ENCODE measurements at regions not wholly inside any gene's neighbourhood (a gene's known extent, or its start where the extent isn't known, plus 50 kb on each side); places are given as distances from the start of the nearest gene placed in this dataset.

DNA sequence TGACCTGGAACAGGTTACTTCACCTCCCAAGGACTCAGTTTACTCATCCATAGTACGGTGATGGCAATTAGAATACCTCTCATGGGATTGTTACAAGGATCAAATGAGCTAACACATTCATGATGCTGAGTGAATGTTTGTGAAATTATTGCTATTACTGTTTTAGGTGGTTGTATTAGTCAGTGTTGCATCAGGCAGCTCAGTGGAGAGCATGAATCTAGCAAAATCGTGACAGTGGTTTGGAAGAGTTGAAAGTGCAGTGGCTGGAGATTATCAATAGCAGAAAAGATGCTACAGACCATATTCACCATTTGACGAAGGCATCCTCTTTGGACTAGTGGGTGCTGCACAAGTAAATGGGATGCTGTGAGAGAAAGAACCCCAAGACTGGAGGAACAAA lies 50.4 kb upstream of the CTNNBL1 start:
- no peak for DNase-seq (ENCODE audit: low read depth in 2 of 2)

DNA sequence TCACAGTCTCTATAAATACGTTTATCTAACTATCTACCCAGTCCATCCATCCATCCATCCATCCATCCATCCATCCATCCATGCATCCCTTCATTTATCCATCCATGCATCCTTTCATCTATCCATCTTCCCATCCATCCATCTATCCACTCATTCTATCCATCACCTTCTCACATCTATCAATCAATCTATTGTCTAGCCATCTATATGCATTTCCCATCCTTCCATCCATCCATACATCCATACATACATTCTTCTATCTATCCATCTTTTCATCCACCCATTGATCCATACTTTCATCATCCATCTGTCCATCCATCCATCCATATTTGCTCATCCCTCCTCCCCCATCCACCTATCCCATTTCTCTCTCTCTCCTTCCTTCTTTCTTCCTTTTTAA lies 51.6 kb upstream of the CTNNBL1 start:
- no peak for DNase-seq (ENCODE audit: low read depth in 2 of 2)

DNA sequence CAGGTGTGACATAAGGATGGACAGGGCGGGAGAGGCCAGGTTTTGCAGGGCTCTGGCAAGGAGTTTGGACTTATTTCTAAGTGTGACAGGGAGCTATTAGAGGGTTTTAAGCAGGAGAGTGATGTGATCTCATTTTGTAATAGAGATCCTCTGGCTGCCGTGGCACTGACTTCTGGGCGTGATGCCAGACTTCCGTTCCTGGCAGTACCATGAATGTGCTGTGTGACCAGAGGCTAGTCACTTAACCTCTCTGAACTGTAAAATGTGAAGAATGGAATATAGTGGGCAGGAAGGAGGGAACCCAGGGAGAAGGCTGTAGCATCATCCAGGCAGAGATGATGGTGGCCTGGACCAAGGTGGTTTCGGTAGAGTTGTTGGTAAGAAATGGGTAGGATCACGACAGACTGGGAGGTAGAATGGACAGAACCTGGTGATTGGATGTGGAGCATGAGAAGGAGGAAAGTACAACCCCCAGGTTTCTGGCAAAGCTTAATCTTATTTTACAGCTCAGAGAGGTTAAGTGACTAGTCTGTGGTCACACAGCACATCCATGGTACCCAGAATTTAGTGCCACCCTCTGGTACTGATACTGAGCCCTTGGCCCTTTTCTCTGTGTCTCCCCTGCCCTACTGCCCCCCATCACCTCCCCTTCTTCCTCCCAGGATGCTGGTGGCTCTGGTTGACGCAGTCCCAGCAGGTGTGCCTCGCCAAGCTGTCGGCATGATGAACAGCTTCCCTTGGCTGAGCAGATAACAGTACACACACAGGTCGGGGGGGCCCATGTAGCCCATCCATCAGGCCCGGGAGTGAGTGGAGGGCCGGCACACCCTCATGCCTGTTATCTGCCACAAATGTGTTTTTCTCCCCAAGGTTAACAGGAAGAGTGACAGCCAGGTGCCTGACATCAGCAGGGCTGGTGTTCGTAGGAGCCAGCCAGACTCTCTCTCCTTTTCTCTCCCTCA lies 52.9 kb upstream of the CTNNBL1 start:
- DNase-seq (ENCODE audit: low read depth in 2 of 2), result no peak

DNA sequence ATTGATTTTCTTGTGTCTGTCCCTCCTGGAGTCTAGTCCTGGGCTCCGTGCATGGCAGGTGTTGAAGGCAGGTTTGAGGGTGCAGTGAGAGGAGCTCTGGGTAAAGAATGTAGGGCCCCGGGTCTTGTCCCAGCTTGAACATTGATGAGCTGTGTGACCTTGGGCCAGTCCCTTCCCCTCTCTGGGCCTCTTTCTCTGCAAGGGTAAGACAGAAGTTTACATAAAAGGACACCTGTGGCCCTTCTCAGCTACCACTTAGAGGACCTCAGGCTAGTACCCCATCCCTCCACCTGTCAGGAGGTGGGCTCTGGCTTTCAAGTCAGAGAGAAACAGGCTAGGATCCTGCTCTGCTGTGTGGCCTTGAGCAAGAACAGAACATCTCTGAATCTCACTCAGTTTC lies 55.3 kb upstream of the CTNNBL1 start:
- DNase-seq (ENCODE audit: low read depth in 2 of 2), result no peak

DNA sequence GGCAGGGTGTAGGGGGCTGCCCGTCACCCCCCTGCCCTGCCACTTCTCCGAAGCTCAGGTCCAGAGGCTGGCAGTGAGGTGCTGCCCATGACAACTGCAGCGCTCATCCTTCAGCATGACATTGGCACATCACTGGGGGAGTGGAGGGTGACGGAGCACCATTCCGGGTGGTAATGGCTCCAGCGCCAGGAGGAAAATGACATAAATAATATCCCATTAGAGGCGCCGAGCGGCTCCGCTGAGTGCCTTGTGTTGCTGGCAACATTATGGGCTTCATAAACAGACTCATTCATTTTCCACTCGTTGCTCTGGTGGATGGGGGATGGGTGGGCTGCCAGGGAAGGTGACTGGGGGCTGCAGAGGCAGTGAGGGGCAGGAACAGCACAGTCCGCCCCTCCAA lies 56.9 kb upstream of the CTNNBL1 start:
- DNase-seq (ENCODE audit: low read depth in 2 of 2), result no peak

DNA sequence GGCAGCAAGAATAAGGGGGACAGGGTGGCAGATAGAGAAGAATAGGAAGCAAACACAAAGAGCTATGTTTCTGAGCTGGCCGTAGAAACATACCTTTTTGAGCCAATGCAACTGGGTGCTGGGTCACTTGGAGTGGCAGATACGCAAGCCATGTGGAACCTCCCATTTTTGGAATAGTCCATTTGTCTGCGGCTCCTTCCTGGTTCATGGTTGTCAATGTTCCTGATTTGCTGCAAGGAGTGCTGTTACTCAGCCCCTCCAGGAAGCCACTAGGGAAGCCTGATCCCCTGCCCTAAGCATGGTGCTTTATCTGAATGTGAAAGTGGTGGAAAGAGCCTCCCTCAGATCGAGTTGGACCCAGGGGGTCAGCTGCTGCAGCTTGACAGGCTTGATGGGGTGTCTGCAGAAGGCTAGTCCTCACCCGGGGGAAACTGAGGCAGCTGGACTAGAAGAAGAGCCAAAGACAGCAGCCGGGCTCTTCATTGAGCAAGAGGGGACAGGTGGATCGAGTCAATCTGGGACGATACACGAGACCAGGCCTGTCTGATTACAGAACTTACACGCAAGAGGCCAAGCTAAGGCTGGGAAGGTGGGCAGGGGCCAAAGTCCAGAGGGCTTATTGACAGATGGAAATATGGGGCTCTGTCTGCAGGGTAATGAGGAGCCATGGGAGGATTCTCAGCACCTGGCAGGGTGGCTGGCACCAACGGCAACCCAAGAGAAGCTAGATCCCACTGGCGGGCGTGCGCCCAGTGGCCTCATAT lies 57.4 kb upstream of the CTNNBL1 start:
- DNase-seq (ENCODE audit: low read depth in 2 of 2), result no peak

DNA sequence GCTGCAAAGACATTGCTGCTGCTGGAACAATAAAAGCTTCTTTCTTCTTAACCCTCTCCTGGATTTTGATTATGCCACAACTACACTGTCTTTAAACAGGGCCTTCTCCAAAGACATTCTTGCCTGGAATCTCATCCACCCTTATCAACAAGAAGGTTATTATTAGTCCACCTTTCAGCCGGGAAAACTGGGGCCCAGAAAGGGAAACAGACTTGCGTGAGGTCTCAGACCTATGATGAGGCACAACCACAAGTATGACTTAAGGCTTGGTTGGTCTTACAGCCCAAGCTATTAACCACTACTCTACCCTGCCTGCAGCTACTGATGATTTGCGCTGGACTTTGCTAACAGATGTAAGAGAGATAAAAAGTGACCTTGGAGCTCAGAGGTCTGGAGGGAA lies 62.8 kb upstream of the CTNNBL1 start:
- DNase-seq (ENCODE audit: low read depth in 2 of 2), result no peak

DNA sequence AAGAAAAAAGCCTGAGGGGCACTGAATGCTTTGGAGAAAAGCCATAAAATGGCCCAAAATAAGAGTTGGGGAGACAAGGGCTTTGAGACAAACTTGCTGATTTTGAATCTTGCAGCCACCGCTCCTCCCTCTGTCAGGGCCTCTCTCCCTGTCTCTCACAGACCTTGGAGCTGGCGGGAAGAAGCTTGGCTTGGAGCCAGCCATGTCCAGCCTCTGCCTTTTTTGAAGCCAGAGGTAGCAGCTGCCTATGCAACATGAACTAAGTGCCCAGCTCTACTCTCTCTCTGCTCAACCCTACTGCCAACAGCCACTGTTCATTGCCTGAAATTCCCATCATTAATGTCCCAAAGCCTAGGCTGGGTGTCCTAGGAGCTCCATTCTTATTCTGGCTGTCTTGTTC lies 63.7 kb upstream of the CTNNBL1 start:
- no peak for DNase-seq (ENCODE audit: low read depth in 2 of 2)

DNA sequence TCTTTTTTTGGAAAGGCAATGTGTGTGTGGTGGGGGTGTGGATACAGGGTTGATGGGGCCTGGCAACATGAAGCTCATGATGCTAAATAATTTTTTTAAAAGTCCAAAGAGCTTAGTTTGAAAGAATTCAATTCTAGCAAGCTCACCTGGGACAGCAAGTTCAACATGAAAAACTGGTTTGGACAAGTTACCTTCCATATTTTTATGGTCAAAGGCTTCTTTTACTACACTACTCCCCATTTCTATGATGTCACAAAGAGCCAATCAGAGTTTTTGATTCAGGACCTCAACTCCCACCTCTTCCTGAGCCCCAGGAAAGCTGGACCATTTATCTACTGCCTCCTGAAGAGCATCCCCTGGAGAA lies 66.1 kb upstream of the CTNNBL1 start:
- DNase-seq (ENCODE audit: low read depth in 2 of 2), result no peak

DNA sequence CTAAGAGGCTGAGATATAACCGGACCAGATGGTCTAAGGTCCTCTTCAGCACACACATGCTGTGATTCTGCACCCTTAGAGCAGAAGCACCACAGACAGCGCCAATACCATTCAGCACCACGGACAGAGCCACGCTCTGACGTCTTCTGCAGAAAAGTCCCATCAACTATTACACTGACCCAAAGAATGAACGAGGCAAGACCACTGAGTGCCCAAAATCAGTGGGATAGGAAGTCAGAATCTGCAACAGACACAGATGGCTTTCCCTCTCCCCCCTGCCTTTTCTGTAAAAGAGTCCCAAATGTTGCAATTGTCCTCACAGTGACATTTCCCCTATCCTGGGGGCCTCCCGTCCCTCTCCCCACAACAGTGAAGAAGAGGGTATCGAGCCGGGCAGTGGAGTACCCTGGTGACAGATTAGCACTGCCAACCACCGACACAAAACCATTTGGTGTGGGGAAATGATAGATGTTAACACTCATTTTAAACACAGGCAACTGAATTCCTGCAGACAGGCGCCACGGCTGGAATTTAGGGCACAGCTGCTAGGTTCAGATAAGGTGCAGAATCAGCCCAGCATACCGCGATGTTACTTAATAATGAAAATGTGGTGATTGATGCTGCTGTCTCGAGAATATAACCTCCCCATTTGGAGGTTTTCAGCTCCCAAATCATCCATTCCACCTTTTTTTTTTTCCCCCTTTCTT lies 66.6 kb upstream of the CTNNBL1 start:
- peak; percentile 7 to 8 for DNase-seq (ENCODE audit: low read depth in 2 of 2)

DNA sequence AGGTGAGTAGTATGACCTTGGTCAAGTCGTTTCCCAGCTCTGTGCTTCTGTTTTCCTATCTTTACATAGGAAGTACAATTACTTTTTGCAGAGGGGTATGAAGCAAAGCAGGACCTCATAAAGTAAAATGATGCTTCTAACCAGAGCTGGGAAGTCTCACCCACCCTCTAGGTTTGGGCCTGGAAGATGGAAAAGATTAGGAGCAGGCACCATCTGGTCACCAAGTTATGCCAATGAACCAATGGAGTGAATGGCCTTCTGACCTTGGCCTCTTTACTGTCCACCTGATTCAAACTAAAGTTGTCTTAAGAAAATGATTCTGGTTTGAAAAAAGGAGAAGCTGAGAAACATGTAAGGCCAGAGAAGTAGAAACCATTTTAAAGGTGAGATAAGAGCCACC lies 68.9 kb upstream of the CTNNBL1 start:
- DNase-seq (ENCODE audit: low read depth in 2 of 2), result no peak

DNA sequence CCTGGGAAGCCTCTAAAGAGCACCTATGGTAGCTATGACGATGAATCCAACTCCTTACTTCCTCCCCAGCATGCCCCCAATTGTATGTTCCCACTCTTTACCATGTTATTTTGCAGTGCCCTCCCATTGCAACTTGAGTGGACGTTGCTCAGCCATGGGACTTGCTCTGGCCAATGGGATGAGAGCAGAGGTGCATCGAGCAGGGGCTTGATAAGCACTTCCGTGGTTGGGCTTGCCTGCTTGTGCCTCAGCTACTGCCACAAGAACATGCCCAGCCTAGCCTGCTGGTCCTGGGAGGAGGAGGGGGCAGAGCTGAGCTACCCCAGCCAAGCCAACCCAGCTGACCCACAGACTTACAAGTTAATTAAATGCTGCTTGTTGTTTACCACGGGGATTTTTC lies 71.1 kb upstream of the CTNNBL1 start:
- no peak for DNase-seq (ENCODE audit: low read depth in 2 of 2)

DNA sequence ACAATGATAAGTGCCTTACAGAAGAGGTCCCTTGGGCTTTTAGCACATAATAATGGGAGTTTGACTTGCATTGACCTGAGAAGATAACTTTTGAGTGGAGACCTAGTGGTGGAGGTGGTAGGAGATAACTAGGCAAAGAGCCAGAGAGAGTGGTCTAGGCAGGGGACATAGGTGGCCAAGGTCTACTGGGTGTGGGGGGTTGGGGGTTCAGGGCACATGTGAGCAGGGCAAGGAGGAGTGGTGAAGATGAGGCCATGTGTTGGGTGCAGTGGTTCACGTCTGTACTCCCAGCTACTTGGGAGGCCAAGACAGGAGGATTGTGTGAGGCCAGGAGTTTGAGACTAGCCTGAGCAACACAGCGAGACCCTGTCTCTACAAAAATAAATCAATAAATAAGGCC lies 74.3 kb upstream of the CTNNBL1 start:
- DNase-seq (ENCODE audit: low read depth in 2 of 2), result no peak

DNA sequence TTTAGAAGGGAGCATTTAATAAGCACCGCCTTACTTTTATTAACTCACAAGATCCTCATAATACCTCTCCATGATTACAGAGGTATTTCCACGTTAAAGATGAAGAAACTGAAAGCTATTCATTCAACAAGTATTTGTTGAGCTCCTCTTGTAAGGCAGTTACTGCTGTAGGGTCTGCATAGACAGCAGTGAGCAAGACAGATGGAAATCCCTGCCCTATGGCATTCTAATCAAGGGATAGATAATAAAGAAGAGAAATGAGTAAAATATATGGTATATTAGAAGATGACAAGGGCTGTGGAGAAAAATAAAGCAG lies 77.8 kb upstream of the CTNNBL1 start:
- no peak for DNase-seq (ENCODE audit: low read depth in 2 of 2)

DNA sequence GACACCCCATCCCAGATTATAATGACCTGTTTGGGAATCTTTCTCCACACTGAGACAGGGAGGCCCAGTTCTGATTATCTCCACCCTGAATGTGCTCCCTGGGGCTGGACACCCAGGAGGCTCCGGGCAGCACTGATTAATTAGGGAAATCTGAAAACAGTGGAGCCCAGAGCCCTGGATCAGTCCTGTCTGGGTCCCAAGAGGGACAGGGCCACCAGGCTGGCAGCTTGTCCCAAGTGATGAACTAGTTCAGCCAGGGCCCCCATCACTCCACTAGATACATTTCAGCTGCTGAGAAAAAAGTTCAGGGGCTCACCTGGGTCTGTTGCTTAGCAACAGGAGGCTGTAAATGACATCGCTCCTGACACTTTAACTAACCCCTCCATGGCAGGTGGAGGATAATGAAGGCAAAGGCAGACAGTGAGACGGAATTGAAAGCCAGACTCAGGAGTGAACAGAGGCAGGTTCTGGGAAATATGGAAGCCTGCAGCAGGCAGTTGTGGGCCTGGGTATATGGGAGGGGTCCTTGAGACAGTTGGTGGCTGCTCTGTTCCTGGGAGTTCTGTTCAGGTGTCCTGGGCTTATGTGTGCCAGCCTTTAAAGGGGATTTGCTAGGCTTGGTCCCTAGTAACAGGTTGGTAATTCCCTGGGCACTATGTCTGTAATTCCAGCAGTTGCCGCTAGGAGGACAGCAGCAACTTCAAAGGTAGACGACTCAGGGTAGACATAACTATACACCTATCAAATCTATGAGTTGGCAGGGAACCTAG lies 78.3 kb upstream of the CTNNBL1 start:
- peak; percentile 18 to 41 for DNase-seq (ENCODE audit: low read depth in 2 of 2)

DNA sequence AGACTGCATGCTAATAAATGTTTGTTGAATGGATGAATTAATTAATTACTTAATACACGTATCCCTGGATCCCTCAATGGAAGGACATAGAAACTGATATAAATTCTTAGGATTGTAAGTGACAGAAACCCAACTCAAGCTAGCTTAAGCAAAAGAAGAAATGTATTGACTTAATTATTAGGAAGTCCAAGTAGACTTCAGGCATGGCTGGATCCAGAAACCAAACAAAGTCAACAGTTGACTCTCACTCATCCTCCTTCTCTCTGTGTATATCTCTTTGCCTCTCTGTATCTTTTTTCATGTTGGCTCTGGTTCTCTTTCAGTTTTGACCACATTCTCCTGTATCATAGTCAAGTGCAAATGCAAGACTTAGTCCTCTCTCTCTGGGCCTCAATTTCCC lies 82.0 kb upstream of the CTNNBL1 start:
- DNase-seq (ENCODE audit: low read depth in 2 of 2), result no peak

DNA sequence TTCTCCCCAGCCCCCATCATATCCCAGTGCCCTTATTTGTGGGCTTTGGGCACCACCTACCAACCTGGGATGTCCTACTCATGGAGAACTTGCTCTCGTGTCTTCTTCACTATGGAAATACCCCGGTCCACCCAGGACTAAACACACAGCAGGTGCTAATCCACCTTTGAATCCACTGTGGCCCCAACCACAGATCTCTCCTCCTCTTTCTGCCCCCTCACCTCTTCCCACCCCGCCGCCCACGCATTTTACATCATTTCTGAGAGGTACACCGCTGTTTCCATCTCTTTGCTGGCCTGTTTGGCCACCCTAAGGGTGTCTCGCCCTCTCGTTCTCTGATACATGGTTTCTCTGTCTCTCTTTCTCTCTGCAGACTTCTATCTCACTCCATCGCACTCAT lies 82.5 kb upstream of the CTNNBL1 start:
- DNase-seq (ENCODE audit: low read depth in 2 of 2), result no peak

DNA sequence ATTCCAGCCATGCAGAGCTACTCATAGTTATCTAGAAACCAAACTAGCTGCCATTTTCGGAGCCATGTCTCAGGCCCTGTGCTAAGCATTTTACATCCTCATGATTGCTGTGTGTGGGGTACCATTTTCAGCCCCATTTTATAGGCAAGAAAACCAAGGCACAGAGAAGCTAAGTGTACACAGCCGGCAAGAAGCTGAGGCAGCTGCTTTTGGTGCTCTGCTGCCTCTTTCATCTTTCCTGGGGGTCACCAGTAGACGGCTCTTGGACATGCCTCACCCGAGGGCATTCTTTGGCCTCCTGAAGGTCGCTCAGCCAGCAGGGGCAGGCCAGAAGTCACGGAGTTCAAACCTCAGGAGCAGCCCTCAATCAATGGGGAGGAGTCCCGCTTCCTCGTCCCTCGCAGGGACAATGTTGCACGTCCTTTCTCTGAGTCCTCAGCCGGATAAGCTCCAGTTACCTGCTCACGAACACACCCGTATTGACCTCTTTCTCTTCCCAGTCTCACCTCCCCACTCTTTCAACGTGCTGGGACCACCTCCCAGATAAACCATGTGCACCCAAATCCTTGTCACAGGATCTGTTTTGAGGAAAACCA lies 82.6 kb upstream of the BLCAP start:
- no peak for DNase-seq (ENCODE audit: low read depth in 2 of 2)

DNA sequence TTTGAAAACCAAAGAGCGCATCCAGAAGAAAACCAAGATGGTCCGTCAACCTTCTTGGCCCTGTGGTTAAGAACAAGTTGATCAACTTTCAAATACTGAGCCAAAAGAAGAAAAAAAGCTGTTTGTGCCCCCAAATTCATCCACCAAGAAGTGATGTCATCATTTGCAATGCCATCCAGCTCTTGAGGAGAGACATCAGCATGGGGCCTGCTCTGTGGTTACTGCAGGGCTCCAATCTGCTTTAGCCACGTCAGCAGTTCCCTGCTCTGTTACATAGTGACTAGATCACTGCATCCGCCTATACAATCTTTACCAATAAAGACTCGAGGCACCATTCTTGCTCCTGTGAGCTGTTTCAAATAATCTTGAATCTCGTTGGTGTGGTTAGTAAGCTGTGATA lies 75.0 kb upstream of the BLCAP start:
- DNase-seq (ENCODE audit: low read depth in 2 of 2), result no peak

DNA sequence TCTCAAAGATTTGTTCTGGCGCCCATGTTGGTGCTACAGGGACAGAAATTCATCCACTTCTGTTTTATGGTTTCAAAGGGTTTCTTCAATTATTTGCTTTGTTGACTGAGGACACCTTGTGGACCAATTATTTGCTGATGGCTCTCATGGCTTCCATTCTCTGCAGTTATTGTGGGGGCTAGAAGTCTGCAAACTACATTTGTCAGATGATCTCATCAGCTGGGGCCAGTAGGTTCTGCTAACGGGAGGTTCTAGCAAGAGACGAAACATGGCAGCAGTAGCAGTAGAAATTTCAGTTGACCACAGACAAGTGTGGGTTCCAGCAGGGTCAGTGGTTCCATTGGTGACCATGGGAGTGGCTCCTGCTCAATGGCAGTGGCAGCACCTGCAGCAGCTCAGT lies 72.8 kb upstream of the BLCAP start:
- no peak for DNase-seq (ENCODE audit: low read depth in 2 of 2)

DNA sequence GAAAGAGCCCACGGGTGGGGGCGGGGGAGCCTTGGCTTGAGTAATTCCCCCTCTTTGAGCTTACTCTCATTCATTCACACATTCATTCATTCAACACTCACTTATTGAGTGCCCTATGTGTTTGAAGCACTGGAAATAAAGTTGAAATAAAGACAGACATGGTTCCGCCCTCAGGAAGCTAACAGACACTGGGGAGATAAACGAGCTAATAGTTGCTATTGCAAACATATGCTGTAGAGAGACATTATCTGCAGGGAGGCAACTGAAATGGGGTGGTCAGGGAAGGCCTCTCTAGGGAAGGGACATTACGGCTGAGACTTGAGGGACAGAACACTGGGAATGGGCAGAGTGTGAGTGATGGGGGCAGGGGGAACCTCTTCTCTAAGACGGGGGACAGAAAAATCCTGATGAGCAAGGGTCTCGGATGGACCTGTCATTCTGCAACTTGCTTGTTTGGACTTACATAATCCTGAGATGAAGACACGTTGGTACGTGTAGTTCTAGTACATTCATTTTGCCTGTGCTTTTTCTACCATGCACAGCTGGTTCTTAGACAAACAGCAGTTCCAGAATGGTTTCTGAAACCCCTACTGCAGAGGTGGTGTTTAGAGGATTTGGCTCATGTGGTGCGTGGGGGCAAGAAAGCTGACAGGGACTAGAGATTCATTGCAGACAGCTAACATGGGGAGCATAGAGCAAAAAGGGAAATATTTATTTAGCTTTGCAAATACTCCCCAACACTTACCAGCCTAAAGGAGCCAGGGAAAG lies 71.1 kb upstream of the BLCAP start:
- DNase-seq (ENCODE audit: low read depth in 2 of 2), result no peak
